Fibroblast of lung (primary cell): ENCODE measurements at regions not wholly inside any gene's neighbourhood (a gene's known extent, or its start where the extent isn't known, plus 50 kb on each side); places are given as distances from the start of the nearest gene placed in this dataset.

Experiments
- EZH2 ChIP-seq: IDR thresholded peaks from 2 replicates; pipeline ENCODE4 v1.5.1; 2012; ENCODE audit warnings: low read length, control low read depth, mild to moderate bottlenecking; ENCODE audit errors: missing control alignments
- TF ChIP-seq, protein P1 (sequence below), 2 donors: IDR thresholded peaks in 1 of 2; conservative IDR thresholded peaks in 1 of 2; 1 replicate in 1 of 2; 2 replicates in 1 of 2; pipeline ENCODE4 v1.5.1; 2011 to 2012; ENCODE audit warnings: low read length in 2 of 2, control low read depth in 1 of 2, inconsistent platforms in 1 of 2, low read depth in 1 of 2, mild to moderate bottlenecking in 1 of 2

DNA sequence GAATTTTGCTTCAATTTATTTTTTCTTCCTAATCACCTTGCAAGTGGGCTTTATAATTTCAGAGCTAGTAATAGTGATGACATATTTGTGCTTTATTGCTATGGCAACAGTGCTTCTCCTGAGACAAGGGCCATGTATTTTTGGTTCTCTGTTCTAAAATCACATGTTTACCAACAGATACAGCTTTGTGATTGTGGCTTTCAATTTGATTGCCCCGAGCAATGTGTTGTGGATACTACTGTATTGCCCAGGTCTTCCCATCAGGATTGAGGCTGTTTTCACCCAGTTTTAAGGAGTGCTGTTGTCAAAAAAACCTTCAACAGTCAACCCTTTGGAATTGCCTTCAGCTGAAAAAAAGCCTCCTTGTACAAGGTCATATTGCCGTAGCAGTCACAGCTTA, 841.4 kb upstream of the VRK2 start:
- TF ChIP-seq, protein P1, sequence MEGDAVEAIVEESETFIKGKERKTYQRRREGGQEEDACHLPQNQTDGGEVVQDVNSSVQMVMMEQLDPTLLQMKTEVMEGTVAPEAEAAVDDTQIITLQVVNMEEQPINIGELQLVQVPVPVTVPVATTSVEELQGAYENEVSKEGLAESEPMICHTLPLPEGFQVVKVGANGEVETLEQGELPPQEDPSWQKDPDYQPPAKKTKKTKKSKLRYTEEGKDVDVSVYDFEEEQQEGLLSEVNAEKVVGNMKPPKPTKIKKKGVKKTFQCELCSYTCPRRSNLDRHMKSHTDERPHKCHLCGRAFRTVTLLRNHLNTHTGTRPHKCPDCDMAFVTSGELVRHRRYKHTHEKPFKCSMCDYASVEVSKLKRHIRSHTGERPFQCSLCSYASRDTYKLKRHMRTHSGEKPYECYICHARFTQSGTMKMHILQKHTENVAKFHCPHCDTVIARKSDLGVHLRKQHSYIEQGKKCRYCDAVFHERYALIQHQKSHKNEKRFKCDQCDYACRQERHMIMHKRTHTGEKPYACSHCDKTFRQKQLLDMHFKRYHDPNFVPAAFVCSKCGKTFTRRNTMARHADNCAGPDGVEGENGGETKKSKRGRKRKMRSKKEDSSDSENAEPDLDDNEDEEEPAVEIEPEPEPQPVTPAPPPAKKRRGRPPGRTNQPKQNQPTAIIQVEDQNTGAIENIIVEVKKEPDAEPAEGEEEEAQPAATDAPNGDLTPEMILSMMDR (conservative IDR thresholded peaks at IDR 0.05 in 1 of 2, IDR thresholded peaks at IDR 0.05 in 1 of 2; ENCODE audit: low read depth in 1 of 2, low read length in 2 of 2): no peak
- TF ChIP-seq EZH2: no peak
